HepG2 (cell line): ENCODE measurements at regions not wholly inside any gene's neighbourhood (a gene's known extent, or its start where the extent isn't known, plus 50 kb on each side); places are given as distances from the start of the nearest gene placed in this dataset.

Source experiments
- ATAC-seq: fragments of 200-7000 bp; cut with Tn5 transposase; 3 replicates; pipeline ENCODE4 v1.9.1; 2020; ENCODE audit warnings: mild to moderate bottlenecking, moderate library complexity
- BruUV-seq: library from RNA; stranded (reverse); fragments of 400-500 nt; replicated peaks from 2 replicates; lab custom pipeline; 2021; lab: Mats Ljungman, UMichigan
- CTCF ChIA-PET: fragments of 300-600 bp; formaldehyde crosslinking; extraction: SDS; loops from one replicate; lab custom pipeline; 2021; ENCODE audit warnings: low total read pairs, inconsistent platforms, low intra/inter-chr PET ratio; lab: Yijun Ruan, JAX
- POLR2A ChIA-PET: fragments of 350-600 bp; sonication (Branson Sonifier 250); formaldehyde crosslinking; loops from one replicate; lab custom pipeline; 2020; ENCODE audit warnings: antibody characterized with exemption, inconsistent platforms; lab: Yijun Ruan, JAX
- DNase-seq: peaks from one replicate; pipeline ENCODE4 v3.0.0-alpha.2; 2015; ENCODE audit warnings: low spot score
- FAIRE-seq: peaks from 3 replicates; lab custom pipeline; 2011; peaks lifted over from hg19 to GRCh38; lab: Jason Lieb, UNC
- H2AFZ ChIP-seq: one replicate; pipeline ENCODE4 v1.6.1; 2011; ENCODE audit warnings: low read length, inconsistent platforms
- H3K27ac ChIP-seq: fragments of 300-600 bp; 3 replicates; pipeline ENCODE4 v1.8.0; 2011; ENCODE audit warnings: mixed run types, mild to moderate bottlenecking, mixed read lengths, low read length, inconsistent platforms; ENCODE audit not compliant: insufficient read depth; ENCODE audit errors: extremely low read length
- H3K27me3 ChIP-seq, 2 experiments: fragments of 200-600 bp in 1 of 2; 2 replicates in 1 of 2; 3 replicates in 1 of 2; pipeline versions ENCODE4 v1.6.0 to v1.8.0; 2011; ENCODE audit warnings: low read length in 2 of 2, mild to moderate bottlenecking in 2 of 2, moderate library complexity in 2 of 2, inconsistent platforms in 1 of 2; ENCODE audit not compliant: insufficient read depth in 2 of 2, control insufficient read depth in 1 of 2
- H3K36me3 ChIP-seq, 2 experiments: fragments of 200-600 bp in 1 of 2; replicated peaks in 1 of 2; 2 replicates in 1 of 2; 3 replicates in 1 of 2; pipeline versions ENCODE4 v1.5.1 to v1.8.0; 2011; ENCODE audit warnings: low read length in 2 of 2, inconsistent platforms in 1 of 2; ENCODE audit not compliant: insufficient read depth in 2 of 2, control insufficient read depth in 1 of 2
- H3K4me1 ChIP-seq: 2 replicates; pipeline ENCODE4 v1.5.1; 2012; ENCODE audit warnings: low read length, inconsistent platforms; ENCODE audit not compliant: insufficient read depth
- H3K4me2 ChIP-seq: 2 replicates; pipeline ENCODE4 v1.6.0; 2011; ENCODE audit warnings: low read depth, low read length, inconsistent platforms
- H3K4me3 ChIP-seq, 3 experiments: fragments of 200-600 bp in 1 of 3; sonication (generic), shearing (Covaris generic) in 1 of 3; replicated peaks in 1 of 3; 2 replicates each; pipeline ENCODE4 v1.5.1; 2011 to 2016; ENCODE audit warnings: low read length in 3 of 3, inconsistent platforms in 2 of 3, low read depth in 2 of 3, mild to moderate bottlenecking in 2 of 3, control low read depth in 1 of 3, mixed read lengths in 1 of 3; ENCODE audit not compliant: insufficient read depth in 1 of 3
- H3K79me2 ChIP-seq: one replicate; pipeline ENCODE4 v1.6.1; 2011; ENCODE audit warnings: low read length, inconsistent platforms; ENCODE audit not compliant: insufficient read depth
- H3K9ac ChIP-seq: 2 replicates; pipeline ENCODE4 v1.6.0; 2011; ENCODE audit warnings: mild to moderate bottlenecking, low read depth, low read length, inconsistent platforms; ENCODE audit not compliant: insufficient read depth
- H3K9me3 ChIP-seq: 2 replicates; pipeline ENCODE4 v1.5.1; 2012; ENCODE audit warnings: mild to moderate bottlenecking, low read length
- H4K20me1 ChIP-seq: 2 replicates; pipeline ENCODE4 v1.6.0; 2011; ENCODE audit warnings: inconsistent platforms, mild to moderate bottlenecking, low read length, moderate library complexity; ENCODE audit not compliant: insufficient read depth
- KAT7 ChIP-seq: IDR thresholded peaks from 2 replicates; pipeline ENCODE4 v1.6.1; 2018; ENCODE audit warnings: borderline replicate concordance, missing compliant biosample characterization
- NFKBIZ ChIP-seq: IDR thresholded peaks from 2 replicates; pipeline ENCODE4 v1.6.1; 2018; ENCODE audit warnings: missing genetic modification reagents, missing compliant biosample characterization
- NR2F6 ChIP-seq, 2 experiments: IDR thresholded peaks; 2 replicates each; pipeline ENCODE4 v1.6.1; 2016; ENCODE audit warnings: antibody characterized with exemption in 1 of 2, mild to moderate bottlenecking in 1 of 2
- PBX2 ChIP-seq: IDR thresholded peaks from 2 replicates; pipeline ENCODE4 v1.6.1; 2016; ENCODE audit warnings: control low read depth
- ZNF225 ChIP-seq: sonication (generic); formaldehyde crosslinking; IDR thresholded peaks from 2 replicates; pipeline ENCODE4 v1.4.0; 2020; ENCODE audit warnings: mild to moderate bottlenecking, missing genetic modification reagents
- ZNF430 ChIP-seq: sonication (generic); formaldehyde crosslinking; IDR thresholded peaks from 2 replicates; pipeline ENCODE4 v1.9.0; 2021; ENCODE audit warnings: mild to moderate bottlenecking, missing genetic modification reagents
- ZNF503 ChIP-seq: sonication (generic); formaldehyde crosslinking; IDR thresholded peaks from 2 replicates; pipeline ENCODE4 v1.4.0; 2020; ENCODE audit warnings: missing genetic modification reagents
- ZNF546 ChIP-seq: sonication (generic); formaldehyde crosslinking; conservative IDR thresholded peaks from 2 replicates; pipeline ENCODE4 v1.8.1; 2023; ENCODE audit warnings: mild to moderate bottlenecking, missing genetic modification reagents
- ZNF782 ChIP-seq: sonication (generic); formaldehyde crosslinking; IDR thresholded peaks from 2 replicates; pipeline ENCODE4 v1.4.0; 2020; ENCODE audit warnings: missing genetic modification reagents, mild to moderate bottlenecking, borderline replicate concordance
- ZNF788 ChIP-seq: sonication (generic); formaldehyde crosslinking; IDR thresholded peaks from 2 replicates; pipeline ENCODE4 v1.5.0; 2020; ENCODE audit warnings: mild to moderate bottlenecking, missing genetic modification reagents, borderline replicate concordance
- WGBS: methylation state at CpG from one replicate; pipeline ENCODE4 v1.1.6; 2017; ENCODE audit warnings: low lambda C conversion rate; 5-methylcytosine and 5-hydroxymethylcytosine counted together
- in situ Hi-C: cut with HindIII; loops from 2 replicates; pipeline ENCODE4 v1.10.0; 2017; ENCODE audit warnings: low pct_unique_long_range_greater_than_20kb; ENCODE audit not compliant: extremely low pct_ligation_motif_present
- intact Hi-C: fragments of 100-400 bp; cut with micrococcal nuclease; formaldehyde crosslinking; loops from one replicate; pipeline ENCODE4 v1.10.0; 2022; ENCODE audit not compliant: unreplicated experiment
- TF ChIP-seq, protein P1 (sequence below), 2 experiments: sonication (generic) in 1 of 2; formaldehyde crosslinking in 1 of 2; IDR thresholded peaks; 2 replicates each; pipeline versions ENCODE4 v1.6.1 to v1.9.0; 2014 to 2022; ENCODE audit warnings: antibody characterized with exemption in 1 of 2, borderline replicate concordance in 1 of 2, inconsistent platforms in 1 of 2, low read depth in 1 of 2, missing genetic modification reagents in 1 of 2

GRCh38 chr2:7693246-7694075 lies 776.2 kb downstream of the RNF144A start (continued):
- TF ChIP-seq NFKBIZ (CRISPR knock-in tag), result no peak
- TF ChIP-seq ZNF788 (CRISPR knock-in tag), result no peak
- no peak for TF ChIP-seq ZNF546 (CRISPR knock-in tag)
- TF ChIP-seq PBX2 (CRISPR knock-in tag), result no peak

DNA sequence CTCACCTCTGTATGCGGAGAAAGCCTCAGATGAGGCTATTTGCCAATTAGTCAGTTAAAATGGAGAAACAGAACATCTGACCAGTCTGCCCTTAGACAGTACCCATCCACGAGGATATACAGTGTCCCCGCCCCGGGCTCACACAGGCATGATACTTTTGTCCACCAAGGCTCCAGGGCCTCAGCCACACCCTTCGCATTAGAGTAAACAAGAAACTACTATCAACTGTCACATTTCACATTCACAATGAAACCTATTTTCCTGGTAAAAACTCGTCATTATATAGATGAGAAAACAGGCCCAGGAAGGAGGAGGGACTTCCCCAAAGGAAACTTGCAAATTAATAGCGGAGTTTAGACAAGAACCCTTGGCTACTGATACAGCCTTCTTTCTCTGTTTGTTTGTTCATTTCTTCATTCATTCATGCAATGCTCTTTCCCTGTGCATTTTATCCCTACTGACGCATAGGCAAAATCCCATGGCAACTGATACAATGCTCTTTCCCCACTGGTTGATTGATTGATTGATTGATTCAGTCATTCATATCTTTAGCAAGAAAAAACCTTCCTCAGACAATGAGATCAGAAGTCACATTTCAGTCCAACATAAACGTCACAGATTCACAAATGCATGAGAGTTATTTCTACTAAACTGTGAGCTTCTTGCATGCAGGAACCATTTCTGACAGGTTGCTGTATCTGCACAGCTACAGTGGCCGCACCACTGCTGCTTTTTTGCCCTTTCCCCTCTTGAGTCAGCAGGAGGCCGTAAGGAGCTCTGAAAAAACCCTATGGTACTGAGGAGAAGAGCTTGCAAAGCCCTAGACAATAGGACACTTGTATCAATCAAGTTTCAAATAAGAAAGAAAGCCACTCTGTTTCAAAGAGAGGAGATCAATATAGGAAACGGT lies 777.1 kb downstream of the RNF144A start:
- WGBS, result 34% methylated on average over 12 of the region's 12 CpGs
- Histone ChIP-seq H3K4me2 (no peak overlapping the region), H3K36me3 (no peaks in the 10 kb centered on the region), H3K79me2 (no peaks in the 10 kb centered on the region), H3K9ac (no peak overlapping the region), H3K9me3 (no peaks in the 10 kb centered on the region), H3K27ac (no peak overlapping the region), H3K4me3 (no peak overlapping the region), H2AFZ (no peak overlapping the region), H3K4me1 (no peaks in the 10 kb centered on the region), H4K20me1 (no peaks in the 10 kb centered on the region), H3K27me3 (no peaks in the 10 kb centered on the region)
- POLR2A ChIA-PET, result no interaction called here
- ATAC-seq (no peak), DNase-seq (no peak), FAIRE-seq (no peak)
- CTCF ChIA-PET, result no interaction called here
- in situ Hi-C loops (no loop called here), intact Hi-C loops (no loop called here)
- no TSS peak for BruUV-seq
- no peak for TF ChIP-seq ZNF225 (CRISPR knock-in tag)
- TF ChIP-seq NR2F6 (IDR thresholded peaks at IDR 0.05), result no peak
- TF ChIP-seq NR2F6 (CRISPR knock-in tag; IDR thresholded peaks at IDR 0.05), result no peak
- TF ChIP-seq ZNF430, result no peak
- TF ChIP-seq ZNF503 (CRISPR knock-in tag), result no peak
- no peak for TF ChIP-seq KAT7 (CRISPR knock-in tag)
- TF ChIP-seq, protein P1, sequence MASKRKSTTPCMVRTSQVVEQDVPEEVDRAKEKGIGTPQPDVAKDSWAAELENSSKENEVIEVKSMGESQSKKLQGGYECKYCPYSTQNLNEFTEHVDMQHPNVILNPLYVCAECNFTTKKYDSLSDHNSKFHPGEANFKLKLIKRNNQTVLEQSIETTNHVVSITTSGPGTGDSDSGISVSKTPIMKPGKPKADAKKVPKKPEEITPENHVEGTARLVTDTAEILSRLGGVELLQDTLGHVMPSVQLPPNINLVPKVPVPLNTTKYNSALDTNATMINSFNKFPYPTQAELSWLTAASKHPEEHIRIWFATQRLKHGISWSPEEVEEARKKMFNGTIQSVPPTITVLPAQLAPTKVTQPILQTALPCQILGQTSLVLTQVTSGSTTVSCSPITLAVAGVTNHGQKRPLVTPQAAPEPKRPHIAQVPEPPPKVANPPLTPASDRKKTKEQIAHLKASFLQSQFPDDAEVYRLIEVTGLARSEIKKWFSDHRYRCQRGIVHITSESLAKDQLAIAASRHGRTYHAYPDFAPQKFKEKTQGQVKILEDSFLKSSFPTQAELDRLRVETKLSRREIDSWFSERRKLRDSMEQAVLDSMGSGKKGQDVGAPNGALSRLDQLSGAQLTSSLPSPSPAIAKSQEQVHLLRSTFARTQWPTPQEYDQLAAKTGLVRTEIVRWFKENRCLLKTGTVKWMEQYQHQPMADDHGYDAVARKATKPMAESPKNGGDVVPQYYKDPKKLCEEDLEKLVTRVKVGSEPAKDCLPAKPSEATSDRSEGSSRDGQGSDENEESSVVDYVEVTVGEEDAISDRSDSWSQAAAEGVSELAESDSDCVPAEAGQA (IDR thresholded peaks at IDR 0.05; ENCODE audit: low read depth), result no peak
- TF ChIP-seq, protein P1 (CRISPR knock-in tag; IDR thresholded peaks at IDR 0.05; ENCODE audit: borderline replicate concordance), result no peak
- TF ChIP-seq ZNF782 (CRISPR knock-in tag), result no peak
